Neural cell (in vitro differentiated cells): ENCODE measurements at regions not wholly inside any gene's neighbourhood (a gene's known extent, or its start where the extent isn't known, plus 50 kb on each side); places are given as distances from the start of the nearest gene placed in this dataset.

ENCODE experiments used
- H2AFZ ChIP-seq: fragments of 200-600, 300-800 bp; sonication (generic), shearing (Covaris generic); 2 replicates; pipeline ENCODE4 v1.6.0; 2014; ENCODE audit warnings: low read depth, mild to moderate bottlenecking, antibody characterized with exemption, low read length, moderate library complexity
- H3F3A ChIP-seq: fragments of 200-600 bp; shearing (Covaris generic); 2 replicates; pipeline ENCODE4 v1.6.1; 2016; ENCODE audit warnings: mild to moderate bottlenecking, moderate library complexity, mixed read lengths, antibody characterized with exemption, low read length; ENCODE audit not compliant: insufficient read depth, poor library complexity, severe bottlenecking
- H3K27ac ChIP-seq: fragments of 200-600, 300-800 bp; sonication (generic), shearing (Covaris generic); 2 replicates; pipeline ENCODE4 v1.5.1; 2014; ENCODE audit warnings: mild to moderate bottlenecking, low read length, moderate library complexity
- H3K27me3 ChIP-seq: fragments of 300-800, 200-600 bp; sonication (generic), shearing (Covaris generic); 2 replicates; pipeline ENCODE4 v1.6.0; 2014; ENCODE audit warnings: mild to moderate bottlenecking, low read depth, low read length, moderate library complexity; ENCODE audit not compliant: insufficient read depth
- H3K36me3 ChIP-seq: fragments of 300-800, 200-600 bp; sonication (generic), shearing (Covaris generic); 2 replicates; pipeline ENCODE4 v1.5.1; 2014; ENCODE audit warnings: mild to moderate bottlenecking, antibody characterized with exemption, low read length, moderate library complexity; ENCODE audit not compliant: insufficient read depth
- H3K4me2 ChIP-seq: fragments of 300-800, 200-600 bp; sonication (generic), shearing (Covaris generic); 2 replicates; pipeline ENCODE4 v1.6.0; 2014; ENCODE audit warnings: mild to moderate bottlenecking, low read length
- H3K4me3 ChIP-seq: fragments of 300-800, 200-600 bp; sonication (generic), shearing (Covaris generic); 2 replicates; pipeline ENCODE4 v1.5.1; 2014; ENCODE audit warnings: mild to moderate bottlenecking, low read length, moderate library complexity
- H3K79me2 ChIP-seq: fragments of 200-600 bp; shearing (Covaris generic); replicated peaks from 2 replicates; pipeline ENCODE4 v1.6.0; 2014; ENCODE audit warnings: mild to moderate bottlenecking, low read length, moderate library complexity; ENCODE audit not compliant: insufficient read depth
- H3K9ac ChIP-seq: fragments of 300-800, 200-600 bp; sonication (generic), shearing (Covaris generic); 2 replicates; pipeline ENCODE4 v1.6.1; 2016; ENCODE audit warnings: mild to moderate bottlenecking, low read length, mixed read lengths
- H3K9me2 ChIP-seq: fragments of 200-600 bp; shearing (Covaris generic); 2 replicates; pipeline ENCODE4 v1.6.1; 2016; ENCODE audit warnings: mild to moderate bottlenecking, low read length, mixed read lengths; ENCODE audit not compliant: insufficient read depth
- H3K9me3 ChIP-seq: fragments of 200-600, 300-800 bp; sonication (generic), shearing (Covaris generic); 2 replicates; pipeline ENCODE4 v1.6.1; 2016; ENCODE audit warnings: mild to moderate bottlenecking, mixed run types, low read length, moderate library complexity, mixed read lengths
- H4K20me1 ChIP-seq: fragments of 200-600 bp; shearing (Covaris generic); 2 replicates; pipeline ENCODE4 v1.6.1; 2016; ENCODE audit warnings: mild to moderate bottlenecking, mixed run types; ENCODE audit not compliant: insufficient read depth
- EP300 ChIP-seq: fragments of 450-650 bp; conservative IDR thresholded peaks from 2 replicates; pipeline ENCODE4 v1.6.1; 2014; ENCODE audit warnings: antibody characterized with exemption, mild to moderate bottlenecking, moderate library complexity; ENCODE audit not compliant: poor library complexity, severe bottlenecking
- EZH2 ChIP-seq: fragments of 200-600, 300-800 bp; shearing (Covaris generic), sonication (generic); IDR thresholded peaks from 2 replicates; pipeline ENCODE4 v1.6.1; 2014; ENCODE audit warnings: antibody characterized with exemption, low read length, borderline replicate concordance, mild to moderate bottlenecking; ENCODE audit not compliant: insufficient read depth, poor library complexity, severe bottlenecking
- MXI1 ChIP-seq: fragments of 450-650 bp; conservative IDR thresholded peaks from 2 replicates; pipeline ENCODE4 v1.6.1; 2014; ENCODE audit warnings: antibody characterized with exemption, mild to moderate bottlenecking; ENCODE audit not compliant: poor library complexity, severe bottlenecking
- POLR2AphosphoS5 ChIP-seq: IDR thresholded peaks from 2 replicates; pipeline ENCODE4 v1.6.1; 2012
- RAD21 ChIP-seq: fragments of 450-650 bp; conservative IDR thresholded peaks from 2 replicates; pipeline ENCODE4 v1.6.1; 2014; ENCODE audit warnings: antibody characterized with exemption, mild to moderate bottlenecking, moderate library complexity
- REST ChIP-seq: IDR thresholded peaks from 2 replicates; pipeline ENCODE4 v1.6.1; 2012; ENCODE audit warnings: borderline replicate concordance
- SMC3 ChIP-seq: fragments of 450-650 bp; conservative IDR thresholded peaks from 2 replicates; pipeline ENCODE4 v1.6.1; 2014; ENCODE audit warnings: antibody characterized with exemption, mild to moderate bottlenecking, moderate library complexity; ENCODE audit not compliant: poor library complexity
- TAF1 ChIP-seq: IDR thresholded peaks from 2 replicates; pipeline ENCODE4 v1.6.1; 2012; ENCODE audit warnings: low read depth
- TF ChIP-seq, protein P1 (sequence below): fragments of 450-650 bp; IDR thresholded peaks from 2 replicates; pipeline ENCODE4 v1.5.1; 2014; ENCODE audit warnings: antibody characterized with exemption, mild to moderate bottlenecking, moderate library complexity; ENCODE audit not compliant: poor library complexity, severe bottlenecking

DNA sequence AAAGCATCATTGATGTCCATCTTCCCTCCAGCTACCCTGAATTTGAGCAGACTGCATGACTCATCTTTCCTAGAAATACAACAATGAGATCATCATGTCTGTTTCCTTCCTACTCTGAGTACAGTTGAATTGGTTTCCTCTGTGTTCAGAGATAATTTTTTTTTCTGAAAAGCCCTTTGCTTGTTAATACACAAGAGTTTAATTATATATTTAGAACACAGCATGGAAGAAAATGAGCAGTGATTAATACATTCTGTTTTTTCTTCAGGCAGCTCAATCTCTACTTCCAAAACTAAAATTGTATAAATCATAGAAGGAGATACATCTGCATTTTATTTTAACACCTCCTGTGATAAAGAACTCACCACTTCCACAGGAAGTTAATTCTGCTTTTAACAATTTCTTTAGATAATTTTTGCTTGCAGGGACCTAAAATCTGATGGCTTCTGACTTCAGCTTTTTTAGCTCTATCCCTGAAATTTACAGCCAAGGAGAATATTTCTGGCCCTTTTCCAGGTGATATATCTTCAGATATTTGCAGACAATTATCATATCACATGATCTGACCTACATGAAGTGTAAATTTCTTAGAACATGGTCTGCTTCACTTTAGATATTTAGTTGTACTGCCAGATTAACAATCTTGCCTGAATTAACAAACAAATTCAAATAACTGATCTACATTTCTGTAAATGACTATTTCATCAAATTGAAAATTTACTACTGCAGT, 249.0 kb downstream of the TRIB2 start (continued):
- TF ChIP-seq REST (no peak), SMC3 (no peak)

DNA sequence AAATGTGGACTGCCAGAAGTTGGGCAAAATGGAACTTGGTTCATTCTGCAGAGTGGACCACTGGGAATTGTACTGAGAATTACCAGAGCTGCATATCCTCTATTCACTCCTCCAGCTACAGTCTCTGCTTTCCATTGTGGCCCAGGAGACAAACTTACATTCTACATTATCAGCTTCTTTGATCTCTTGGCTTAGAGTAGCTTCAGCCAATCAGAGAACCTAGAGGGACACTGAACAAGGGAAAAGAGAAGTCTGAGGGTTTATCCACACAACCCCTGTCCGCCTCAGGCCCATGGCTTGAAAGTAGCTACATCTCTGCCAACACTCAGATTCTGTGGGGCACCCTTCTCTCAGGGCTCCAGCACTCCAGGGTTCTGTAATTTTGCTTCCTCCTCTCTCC, 251.1 kb downstream of the TRIB2 start:
- no peaks in the 10 kb centered on the region for H3F3A ChIP-seq
- H3K27ac ChIP-seq, result no peak overlapping the region
- H3K36me3 ChIP-seq, result no peaks in the 10 kb centered on the region
- no peak overlapping the region for H3K4me2 ChIP-seq
- no peaks in the 10 kb centered on the region for H3K79me2 ChIP-seq
- H2AFZ ChIP-seq, result no peak overlapping the region
- H3K4me3 ChIP-seq, result no peak overlapping the region
- H3K9ac ChIP-seq, result no peak overlapping the region
- TF ChIP-seq RAD21, result no peak
- no peak for TF ChIP-seq MXI1
- TF ChIP-seq SMC3, result no peak
- TF ChIP-seq EZH2, result no peak
- no peak for TF ChIP-seq POLR2AphosphoS5
- TF ChIP-seq, protein P1, sequence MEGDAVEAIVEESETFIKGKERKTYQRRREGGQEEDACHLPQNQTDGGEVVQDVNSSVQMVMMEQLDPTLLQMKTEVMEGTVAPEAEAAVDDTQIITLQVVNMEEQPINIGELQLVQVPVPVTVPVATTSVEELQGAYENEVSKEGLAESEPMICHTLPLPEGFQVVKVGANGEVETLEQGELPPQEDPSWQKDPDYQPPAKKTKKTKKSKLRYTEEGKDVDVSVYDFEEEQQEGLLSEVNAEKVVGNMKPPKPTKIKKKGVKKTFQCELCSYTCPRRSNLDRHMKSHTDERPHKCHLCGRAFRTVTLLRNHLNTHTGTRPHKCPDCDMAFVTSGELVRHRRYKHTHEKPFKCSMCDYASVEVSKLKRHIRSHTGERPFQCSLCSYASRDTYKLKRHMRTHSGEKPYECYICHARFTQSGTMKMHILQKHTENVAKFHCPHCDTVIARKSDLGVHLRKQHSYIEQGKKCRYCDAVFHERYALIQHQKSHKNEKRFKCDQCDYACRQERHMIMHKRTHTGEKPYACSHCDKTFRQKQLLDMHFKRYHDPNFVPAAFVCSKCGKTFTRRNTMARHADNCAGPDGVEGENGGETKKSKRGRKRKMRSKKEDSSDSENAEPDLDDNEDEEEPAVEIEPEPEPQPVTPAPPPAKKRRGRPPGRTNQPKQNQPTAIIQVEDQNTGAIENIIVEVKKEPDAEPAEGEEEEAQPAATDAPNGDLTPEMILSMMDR, result no peak
- no peak for TF ChIP-seq TAF1
- TF ChIP-seq EP300, result no peak
- TF ChIP-seq REST, result no peak
- H3K9me2 ChIP-seq, result no peaks in the 10 kb centered on the region
- H4K20me1 ChIP-seq, result no peaks in the 10 kb centered on the region
- H3K9me3 ChIP-seq, result no peaks in the 10 kb centered on the region
- H3K27me3 ChIP-seq, result no peaks in the 10 kb centered on the region
